ENCODE measurements at regions not wholly inside any gene's neighbourhood (a gene's known extent, or its start where the extent isn't known, plus 50 kb on each side); places are given as distances from the start of the nearest gene placed in this dataset.
A peak's percentile ranks its signal among the peaks of the same experiment; 100 is the strongest.

DNA sequence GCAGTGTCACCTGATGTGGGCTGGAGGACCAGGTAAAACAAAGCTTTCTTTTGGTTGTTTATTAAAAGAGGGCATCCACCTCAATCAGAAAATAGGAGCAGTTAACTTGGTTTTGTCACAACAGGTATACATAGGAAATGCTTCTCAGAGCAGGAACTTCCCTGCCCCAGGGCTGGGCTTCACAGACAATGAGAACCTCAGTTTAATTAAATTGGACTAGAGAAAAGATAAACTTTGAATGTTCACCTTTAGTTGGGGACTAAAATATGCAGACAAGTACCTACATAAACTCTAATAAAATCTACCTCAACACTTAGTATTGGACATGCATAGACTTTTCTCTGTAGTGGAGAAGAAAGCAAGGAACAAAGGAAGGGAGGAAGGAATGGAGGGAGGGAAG lies 392.0 kb downstream of the ENC1 start:
- DNase-seq: no peak

DNA sequence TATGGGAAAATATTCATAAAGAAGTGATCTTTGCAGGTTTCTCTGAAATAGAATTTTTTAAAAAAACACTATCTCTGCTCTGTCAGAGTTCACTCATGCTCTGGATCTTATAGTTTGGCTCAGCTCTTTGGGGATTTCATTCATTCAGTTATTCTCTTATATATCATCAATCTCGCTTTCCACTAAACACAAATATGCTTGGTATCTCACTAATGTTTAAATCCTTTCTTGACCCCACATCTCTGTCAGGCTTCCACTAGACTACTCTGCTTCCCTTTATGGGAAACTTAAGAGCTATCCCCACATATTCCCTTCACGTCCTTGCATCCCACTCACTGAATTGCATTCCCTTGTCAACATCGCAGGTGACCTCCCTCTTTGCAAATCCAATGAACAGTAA lies 396.1 kb downstream of the ENC1 start:
- no peak for DNase-seq

DNA sequence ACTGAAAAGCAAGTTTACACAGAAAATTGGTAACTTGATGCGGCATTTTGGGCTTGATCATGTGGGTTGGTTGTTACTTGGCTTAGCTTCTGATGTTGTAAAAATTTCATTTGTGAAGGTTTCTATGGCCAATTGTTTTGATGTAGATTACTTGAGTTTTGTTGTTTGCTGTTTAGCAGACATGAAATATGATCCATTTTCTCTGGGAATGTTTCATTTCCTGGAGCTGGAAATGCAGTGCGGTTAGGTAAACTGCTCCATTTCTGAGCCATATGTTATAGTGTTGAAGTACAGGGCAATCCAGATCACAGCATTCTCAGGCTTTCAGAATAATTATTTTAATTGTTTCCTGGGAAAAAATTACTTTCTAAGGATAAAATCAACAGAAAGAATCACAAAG lies 396.9 kb downstream of the ENC1 start:
- peak; percentile 3 for DNase-seq

DNA sequence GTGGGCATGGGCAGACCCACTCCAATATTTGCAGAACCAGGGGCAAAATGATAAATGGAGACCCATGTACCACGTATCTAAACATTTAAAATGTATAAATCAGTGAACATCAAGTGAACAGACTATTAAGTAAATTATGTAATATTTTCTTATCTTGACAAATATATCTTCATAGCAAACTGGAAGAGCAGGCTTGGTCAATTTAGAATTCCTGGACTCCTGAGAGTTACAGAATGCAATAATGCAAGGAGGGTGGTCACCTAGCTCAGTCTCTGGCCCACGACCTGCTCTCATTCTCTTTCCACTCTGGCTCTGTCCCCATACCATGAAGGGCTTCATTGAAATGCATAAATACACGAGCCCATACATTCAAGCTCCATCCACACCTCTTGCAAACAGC lies 398.0 kb downstream of the ENC1 start:
- no peak for DNase-seq

DNA sequence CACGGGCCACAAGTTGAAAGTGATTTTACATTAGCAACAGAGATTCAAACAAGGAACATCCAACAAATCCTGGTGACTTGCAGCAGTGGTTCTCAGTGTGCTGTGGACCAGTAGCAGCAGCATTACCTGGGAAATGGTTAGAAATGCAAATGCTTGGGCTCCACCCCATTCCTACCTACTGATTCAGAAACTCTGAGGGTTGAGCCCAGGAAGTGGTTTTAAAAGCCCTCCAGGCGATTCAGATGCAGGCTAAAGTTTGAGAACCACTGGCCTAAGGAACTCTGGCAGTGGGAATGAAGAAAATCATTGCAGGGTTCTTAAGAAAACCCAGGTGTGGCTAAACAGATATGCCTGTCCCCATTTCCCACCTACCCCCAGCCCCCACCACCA lies 398.8 kb downstream of the ENC1 start:
- DNase-seq: no peak

DNA sequence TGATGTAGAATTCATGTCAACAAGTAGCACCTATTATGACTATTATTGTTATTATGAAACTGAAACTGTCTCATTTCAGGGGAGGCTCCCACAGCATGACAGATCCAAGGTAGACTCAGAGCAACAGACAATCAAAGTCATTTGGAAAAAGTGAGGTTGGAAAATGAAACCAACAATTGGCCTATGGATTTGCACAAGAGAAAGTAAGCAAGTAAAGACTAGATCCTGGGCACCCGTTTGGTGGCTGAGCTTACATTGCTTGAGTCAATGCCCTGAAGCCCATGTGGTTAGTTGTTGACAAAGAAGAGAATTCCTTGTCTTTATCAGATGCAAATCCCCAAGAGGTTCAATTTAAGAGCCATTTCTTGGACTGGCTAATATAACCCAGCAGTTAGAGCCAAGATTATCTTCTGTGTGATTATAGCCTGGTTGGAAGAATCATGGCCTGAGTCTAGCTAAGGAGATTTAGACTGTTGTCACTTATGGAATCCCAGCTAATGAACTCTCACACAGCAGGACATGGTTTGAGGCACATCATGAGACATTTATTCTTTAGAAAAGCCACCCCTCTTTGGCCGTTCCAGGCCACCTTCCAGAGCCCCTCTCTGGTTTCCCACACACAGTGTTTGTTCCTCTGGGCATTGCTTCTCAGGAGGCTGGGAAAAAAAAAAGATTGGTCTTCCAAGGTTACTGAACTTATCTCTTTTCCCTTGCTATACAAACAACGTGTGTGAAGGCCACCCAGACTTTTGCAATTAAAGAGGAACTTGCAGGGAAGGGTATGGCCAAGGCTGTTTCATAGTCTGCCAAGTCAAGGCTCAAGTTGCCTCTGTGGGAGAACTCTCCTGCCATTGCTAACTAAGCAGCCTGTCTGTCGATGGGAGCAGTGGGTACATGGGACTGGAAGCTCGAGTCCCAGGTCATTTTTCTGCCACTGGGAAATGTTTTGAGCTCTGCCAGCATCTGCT lies 399.5 kb downstream of the ENC1 start:
- DNase-seq: no peak

DNA sequence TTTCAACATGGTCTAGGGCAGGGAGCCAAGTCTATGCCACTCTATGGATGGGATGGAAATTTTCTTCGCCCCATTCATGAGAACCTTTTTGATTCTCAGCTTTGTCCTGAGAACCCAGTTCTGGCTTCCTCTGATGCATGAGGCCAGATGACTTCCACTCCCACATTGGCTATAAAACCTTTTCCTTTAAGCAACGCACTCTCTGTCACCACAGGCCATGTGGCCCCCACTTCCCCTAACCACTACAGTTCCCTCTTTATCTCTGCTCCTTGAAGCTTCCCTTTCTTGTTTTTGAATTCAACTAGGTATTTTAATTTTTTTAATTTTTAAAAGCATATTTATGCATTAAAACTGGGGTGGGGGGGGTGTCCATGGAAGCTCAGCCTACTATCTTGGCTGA lies 401.3 kb downstream of the ENC1 start:
- DNase-seq: no peak

DNA sequence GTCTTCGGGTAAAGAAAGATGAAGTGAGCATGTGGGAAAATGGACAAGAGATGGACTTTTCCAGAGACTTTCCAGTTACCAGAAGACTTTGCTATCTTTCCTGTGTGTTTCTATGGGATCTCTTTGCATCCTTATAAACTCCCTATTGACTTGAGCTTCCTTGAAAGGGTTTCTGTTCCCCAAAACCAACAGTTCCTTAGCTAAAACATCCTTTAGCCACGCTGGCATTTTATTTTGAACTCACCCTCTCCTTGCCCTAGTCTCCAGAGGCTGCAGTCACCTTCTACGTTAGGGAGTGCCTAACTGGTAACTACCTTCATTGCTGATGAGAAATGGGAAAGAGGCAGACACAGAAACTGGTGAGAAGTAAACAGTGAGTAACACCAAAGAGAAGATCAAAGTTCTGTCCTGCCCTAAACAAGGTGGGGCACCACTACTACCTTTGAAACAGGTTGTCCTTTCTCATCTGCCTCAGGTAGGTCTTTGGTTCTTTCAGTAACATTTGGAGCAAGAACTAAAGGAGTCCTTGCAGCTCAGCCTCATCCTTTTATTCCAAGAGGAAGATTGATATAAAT lies 402.9 kb downstream of the ENC1 start:
- DNase-seq: no peak

DNA sequence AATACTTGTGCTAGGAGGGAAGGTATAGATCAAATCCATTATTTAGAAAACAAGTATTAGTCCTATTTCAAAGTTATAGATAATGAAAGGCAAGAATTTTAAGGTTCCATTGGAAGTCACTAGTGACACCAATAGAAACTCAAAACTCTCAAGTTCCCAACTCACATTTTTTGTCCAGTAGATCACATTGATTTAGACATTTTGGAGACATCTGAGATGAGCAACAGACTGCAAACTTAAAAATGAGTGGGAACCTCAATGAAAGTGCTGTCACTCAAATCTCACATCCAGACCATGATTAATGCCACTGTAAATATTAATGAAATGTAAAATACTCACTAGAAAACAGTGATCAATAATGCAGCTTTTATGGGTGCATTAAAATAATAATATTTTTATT lies 405.0 kb downstream of the ENC1 start:
- no peak for DNase-seq

DNA sequence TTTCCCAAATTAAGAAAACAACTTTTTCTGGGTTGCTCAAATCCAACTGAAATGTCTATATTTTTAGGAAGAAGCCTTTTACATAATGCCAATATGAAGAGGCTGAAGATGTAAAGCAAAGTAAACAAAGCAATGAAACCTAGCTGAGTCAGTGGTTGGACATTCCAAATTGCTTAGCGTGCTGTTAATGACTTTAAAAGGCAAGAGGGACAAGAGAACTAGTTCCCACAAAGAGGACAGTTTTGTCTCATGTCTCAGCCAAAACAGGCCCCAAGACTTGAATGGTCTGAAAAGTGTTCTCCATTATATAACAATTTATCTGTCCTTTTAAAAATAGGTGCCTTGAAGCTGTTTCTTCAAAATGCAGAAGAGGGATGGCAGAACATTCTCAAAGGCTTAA lies 407.0 kb downstream of the ENC1 start:
- no peak for DNase-seq

DNA sequence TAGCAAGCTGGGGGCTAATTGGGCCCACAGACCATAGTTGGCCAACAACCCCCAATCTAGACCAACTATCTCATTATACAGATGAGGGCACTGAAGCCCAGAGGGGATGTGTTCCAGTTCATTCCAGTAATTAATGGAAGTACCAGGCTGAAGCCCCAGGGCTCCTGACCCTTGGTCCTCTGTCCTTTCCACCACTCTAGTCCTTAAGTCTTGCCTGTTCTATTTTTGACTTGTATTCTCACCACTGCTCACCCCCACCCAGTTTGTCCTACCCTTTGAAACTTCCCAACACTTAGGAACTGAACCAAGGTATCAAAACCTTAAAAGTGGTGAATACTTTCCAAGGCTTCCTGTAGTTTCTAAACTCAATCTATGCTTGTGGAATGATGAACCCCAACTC lies 407.4 kb downstream of the ENC1 start:
- DNase-seq: no peak

DNA sequence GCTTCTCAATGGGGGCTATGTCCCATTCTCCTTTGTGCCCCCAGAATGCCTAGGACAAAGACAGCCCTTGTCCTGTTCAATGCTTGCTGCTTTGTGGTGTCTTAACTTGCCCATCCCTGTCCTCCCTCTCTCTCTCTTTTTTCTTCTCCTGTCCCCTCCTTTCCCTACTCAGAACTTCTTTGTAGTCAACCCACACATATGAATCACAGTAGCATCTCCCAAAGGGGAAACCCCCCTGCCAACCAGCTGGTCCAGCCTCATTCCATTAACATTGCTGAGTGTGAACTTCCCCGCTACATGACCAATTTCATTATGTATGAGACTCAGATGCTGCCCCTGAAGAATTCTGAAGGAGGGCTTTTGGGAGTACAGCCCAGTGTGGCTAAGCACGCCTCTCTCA lies 408.3 kb downstream of the ENC1 start:
- DNase-seq: no peak

DNA sequence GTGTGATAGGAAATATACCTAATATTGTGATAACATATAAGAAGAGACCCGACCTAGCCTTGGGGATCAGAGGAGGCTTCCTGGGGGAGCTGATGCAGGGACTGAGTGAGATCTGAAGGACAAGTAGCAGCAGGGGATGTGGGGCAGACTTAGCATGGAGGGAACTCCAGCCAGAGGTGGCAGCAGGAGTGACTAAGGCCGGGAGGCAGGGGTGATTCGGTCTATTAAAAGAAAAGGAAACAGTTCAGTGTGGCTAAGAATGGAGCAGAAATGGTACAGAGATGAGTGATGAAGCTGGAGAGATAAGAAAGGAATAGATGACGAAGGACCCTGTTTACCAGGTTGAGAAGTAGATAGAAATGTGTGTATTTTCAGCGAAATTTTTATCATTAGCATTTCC lies 408.8 kb downstream of the ENC1 start:
- no peak for DNase-seq

DNA sequence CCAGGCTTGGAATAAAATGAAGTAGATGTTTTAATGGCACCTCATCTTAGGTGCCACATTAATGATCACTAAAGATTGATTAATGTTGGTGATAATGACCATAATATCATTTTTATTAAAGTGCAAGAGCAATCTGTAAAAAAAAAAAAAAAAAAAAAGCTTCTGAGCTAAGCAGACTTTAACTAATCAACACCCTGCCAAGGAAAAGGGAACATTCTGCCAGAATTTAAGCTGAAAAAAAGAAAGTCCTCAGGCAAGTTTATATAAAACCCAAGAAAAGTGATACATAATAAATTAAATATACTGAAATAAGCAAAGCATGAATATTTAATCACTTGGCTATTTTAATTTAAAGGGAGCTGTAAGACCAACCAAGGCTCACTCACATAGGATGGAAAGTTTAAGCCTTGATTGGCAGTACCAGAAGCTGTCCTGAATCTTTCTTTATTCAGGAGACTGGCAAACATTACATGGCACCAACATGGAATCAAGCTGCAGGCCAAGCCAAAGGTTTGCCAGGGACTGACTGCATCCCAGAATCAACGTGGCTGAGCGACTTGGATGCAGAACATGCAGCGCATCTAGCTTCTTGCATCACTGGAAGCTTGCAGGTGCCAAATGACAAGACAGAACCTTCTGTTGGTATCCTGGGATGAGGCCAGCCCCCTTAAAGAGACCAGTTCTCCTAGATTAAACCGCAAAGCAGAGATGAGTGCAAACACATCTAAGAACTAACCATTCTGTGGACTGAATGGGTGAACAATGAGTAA lies 413.6 kb downstream of the ENC1 start:
- DNase-seq: no peak

DNA sequence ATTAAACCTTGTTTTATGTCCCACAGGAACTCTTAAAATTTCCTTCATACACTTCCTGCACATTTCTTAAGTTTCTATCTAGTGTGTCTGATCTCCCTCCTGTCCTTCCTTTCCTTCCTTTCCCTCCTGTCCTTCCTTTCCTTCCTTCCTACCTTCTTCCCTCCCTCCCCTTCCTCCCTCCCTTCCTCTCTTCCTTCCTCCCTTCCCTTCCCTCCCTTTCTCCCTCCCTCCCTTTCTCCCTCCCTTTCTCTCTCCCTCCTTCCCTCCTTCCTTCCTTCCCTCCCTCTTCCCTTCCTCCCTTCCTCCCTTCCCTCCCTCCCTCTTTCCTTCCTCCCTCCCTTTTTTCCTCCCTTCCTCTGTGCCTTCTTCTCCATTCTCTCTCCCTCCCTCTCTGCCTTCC lies 414.9 kb downstream of the ENC1 start:
- DNase-seq: no peak

DNA sequence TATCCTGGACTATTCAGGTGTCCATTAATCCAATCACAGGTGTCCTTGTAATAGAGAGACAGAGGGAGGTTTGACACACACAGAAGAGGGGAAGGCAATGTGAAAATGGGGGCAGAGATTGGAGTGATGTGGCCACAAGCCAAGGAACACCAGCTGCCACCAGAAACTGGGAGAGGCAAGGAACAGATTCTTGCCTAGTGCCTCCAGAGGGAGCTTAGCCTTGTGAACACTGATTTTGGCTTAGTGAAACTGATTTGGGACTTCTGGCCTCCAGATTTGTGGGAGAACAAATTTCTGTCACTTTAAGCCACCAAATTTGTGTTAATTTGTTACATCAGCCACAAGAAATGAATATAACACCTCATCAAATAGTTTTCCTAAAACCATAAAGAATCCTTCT lies 416.2 kb downstream of the ENC1 start:
- DNase-seq: no peak

DNA sequence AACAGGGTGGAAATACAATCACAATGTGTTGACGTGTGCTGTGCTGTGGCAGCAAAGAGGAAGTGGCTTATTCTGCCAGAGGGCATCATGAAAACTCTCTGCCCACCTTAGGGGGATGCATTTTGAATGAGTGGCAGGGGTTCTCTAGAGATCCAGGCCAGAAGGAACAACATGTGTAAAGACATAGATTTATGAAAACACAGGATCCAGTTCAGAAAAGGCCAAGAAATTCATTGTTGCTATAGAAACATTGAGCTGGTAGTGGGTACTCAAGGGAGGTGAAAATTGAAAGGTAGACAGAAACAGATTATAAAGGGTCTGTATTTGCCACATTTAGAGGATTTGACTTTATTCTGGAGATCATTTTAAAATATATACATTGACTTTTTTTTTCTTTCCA lies 417.7 kb downstream of the ENC1 start:
- no peak for DNase-seq

DNA sequence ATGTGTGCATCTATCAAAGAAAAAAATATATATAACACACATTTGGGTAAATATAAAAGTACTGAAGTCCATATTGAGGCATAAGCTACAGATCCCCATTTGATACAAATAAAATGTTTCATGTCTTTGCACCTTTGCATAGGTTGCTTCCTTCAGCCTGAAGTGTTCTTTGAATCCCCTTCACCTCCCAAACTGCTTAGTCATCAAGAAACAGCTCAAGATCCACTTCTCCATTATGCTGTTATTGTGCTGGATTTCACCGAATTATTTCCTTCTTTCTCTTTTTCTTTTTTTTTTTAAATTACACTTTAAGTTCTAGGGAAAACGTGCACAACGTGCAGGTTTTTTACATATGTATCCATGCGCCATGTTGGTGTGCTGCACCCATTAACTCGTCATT lies 419.1 kb downstream of the ENC1 start:
- DNase-seq: no peak

DNA sequence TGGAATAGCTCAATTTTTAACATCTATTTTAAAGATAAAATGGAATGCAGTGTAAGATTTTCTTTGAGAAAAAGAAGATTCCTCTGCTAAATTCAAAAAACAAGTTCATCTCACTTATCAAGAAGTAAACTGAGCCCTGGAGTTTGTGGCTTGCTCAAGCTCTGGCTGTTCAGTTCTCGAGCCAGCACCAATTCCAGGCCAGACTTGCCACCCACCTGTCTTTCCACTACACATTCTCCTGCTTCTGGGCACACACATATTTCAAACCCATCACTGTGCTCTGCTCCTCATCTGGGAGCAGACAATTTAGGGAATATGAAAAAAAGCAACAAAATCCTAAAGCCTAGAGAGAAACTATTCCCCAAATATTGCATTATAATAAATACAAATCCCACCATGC lies 424.5 kb downstream of the ENC1 start:
- no peak for DNase-seq

DNA sequence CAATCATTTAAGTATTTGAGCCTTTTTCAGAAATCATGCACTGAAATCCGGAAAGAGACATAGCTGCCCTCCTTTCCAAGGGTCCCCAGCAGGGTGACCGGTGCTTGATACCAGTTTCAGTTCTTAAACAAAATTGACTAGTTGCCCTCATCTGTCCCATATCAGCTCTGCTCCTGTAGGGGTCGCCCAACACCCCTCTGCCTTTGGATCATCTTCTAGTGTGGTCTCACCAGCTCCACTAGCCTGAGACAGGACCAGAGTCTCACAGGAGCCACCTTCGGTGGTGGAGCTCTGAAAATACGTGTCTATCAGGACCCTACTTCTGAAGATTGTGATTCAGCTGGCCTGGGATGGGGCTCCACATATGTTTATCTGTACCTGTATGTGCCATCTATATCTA lies 428.2 kb downstream of the ENC1 start:
- DNase-seq: peak; percentile 2

DNA sequence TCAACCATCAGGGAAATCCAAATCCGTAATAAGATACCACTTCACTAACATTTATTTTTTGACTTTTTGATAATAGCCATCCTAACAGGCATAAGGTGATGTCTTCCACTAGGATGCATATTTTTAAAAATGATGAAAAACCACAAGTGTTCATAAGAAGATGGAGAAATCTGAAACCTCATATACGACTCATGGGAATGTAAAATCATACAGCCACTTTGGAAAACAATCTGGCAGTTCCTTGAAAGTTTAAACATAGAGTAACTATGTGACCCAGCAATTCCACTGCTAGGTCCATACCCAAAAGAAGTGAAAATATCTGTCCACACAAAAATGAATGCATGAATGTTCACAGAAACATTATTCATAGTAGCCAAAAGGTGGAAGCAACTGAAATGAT lies 431.0 kb downstream of the ENC1 start:
- no peak for DNase-seq

DNA sequence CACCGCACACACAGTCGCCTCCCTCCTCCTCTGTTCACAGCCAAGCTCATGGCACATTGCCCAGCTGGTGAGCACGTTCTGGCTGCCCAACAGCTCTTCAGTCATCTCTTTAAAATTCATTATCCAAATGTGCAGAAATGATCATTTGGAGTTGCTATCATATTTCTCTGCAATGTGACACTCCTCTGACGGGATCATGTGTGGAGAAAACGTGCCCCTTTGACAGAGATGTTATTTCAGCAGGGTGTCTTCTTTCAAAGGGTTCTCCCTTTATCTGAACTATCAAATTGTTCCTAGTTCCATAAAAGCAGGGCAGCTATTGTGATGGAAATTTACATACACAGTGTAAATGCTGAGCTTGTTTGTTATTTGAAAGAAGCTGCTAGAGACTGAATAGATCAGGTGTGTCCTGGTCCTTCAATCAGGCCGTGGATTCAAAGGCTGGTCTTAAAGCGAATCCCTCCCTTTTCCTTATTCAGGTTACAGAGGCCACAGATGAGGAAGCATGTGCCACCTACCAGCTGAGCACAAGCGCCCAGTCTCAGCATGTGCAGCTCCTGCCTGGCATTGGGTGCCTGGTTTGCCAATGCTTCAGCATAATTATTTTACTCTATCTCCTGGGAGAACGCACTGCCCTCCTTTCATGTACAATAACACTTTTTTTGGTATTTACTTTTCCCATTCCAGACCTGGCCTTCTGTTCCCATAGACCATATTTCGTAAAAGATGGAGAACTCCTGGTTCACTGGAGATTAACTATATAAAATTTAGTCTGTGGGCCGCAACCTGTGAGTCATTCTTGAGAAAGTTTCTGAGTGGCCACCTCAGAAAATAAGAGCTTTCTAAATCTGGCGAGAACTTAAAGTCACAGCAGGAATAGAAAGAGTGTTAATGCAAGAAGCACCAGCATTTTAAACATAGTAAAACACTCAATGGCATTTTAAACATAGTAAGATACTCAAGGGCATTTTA lies 433.7 kb downstream of the ENC1 start:
- DNase-seq: peak; percentile 50

All from NCI-H526 treated with DMSO at 0.1 percent for 48 hours (cell line).